ENCODE measurements at regions not wholly inside any gene's neighbourhood (a gene's known extent, or its start where the extent isn't known, plus 50 kb on each side); places are given as distances from the start of the nearest gene placed in this dataset.

DNA sequence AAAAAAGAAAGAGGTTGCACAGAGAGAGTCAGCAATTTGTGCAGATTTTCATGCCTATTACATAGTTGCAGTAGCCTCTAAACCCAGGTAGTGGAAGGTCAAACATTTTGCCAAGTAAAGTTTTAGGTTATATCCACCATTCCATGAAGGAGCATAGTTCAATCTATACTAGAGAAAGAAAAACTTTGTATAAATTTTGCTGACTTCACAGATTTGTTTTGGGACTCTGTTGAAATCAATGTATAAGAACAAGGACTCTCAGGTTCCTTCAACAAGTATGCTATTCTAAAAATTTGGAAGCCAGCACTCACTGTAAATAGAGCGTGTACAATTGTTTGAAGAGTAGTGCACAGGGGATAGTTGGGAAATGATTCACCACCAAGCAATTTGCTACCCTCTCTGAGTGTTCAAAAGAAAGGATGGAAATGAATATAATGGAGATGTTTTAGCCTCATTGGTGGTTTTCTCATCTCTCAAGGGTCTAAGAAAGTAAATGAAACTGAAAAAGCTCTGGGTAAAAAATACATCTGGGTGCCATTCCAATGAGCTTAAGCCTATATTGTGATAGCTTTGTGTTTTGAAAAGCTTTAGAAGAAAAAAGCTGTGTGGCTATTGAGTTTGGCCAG, 508.4 kb upstream of the LUZP2 start:
- H3K4me3 ChIP-seq (ENCODE audit: low read depth, low read length): no peak overlapping the region
- TF ChIP-seq, protein P1, sequence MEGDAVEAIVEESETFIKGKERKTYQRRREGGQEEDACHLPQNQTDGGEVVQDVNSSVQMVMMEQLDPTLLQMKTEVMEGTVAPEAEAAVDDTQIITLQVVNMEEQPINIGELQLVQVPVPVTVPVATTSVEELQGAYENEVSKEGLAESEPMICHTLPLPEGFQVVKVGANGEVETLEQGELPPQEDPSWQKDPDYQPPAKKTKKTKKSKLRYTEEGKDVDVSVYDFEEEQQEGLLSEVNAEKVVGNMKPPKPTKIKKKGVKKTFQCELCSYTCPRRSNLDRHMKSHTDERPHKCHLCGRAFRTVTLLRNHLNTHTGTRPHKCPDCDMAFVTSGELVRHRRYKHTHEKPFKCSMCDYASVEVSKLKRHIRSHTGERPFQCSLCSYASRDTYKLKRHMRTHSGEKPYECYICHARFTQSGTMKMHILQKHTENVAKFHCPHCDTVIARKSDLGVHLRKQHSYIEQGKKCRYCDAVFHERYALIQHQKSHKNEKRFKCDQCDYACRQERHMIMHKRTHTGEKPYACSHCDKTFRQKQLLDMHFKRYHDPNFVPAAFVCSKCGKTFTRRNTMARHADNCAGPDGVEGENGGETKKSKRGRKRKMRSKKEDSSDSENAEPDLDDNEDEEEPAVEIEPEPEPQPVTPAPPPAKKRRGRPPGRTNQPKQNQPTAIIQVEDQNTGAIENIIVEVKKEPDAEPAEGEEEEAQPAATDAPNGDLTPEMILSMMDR (IDR thresholded peaks at IDR 0.05; ENCODE audit: low read depth, low read length): no peak

DNA sequence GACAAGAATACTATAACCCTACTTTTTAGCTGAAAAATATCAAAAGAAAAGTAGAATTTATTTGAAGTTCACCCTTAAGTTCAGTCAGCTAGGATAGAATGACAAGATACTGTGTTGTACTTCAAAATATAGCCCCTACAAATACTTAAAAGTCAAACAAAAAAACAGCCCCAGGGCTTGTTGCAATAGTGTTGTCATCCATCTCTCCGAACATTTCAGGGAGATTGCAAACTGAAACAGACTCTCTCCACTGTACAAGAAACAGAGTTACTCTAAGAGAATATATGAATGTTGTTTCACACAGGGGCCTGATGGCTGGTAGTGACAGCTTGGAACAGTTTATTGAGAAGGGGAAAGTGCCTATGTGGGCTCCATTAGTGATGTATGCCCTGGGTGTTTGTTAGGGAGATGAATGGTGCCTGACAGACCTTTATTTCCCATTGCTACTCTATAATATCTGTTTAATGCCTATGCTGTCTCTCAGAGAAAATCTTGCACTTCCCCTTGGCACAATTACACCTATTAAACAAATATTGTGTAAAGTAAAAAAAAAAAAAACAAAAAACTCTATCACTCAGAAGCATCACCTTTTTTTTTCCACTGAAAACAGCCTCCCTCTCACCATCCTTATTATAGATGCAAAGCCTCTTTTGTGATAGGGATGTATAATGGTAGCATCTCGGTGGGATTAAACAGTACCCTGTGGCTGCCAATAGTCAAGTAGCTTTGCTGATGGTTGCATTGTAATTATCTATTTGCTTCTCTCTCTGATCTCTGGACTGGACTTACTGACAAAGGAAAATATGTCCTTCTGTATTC, 506.3 kb upstream of the LUZP2 start:
- H3K4me3 ChIP-seq (ENCODE audit: low read depth, low read length): no peak overlapping the region
- TF ChIP-seq, protein P1 (IDR thresholded peaks at IDR 0.05; ENCODE audit: low read depth, low read length): no peak

DNA sequence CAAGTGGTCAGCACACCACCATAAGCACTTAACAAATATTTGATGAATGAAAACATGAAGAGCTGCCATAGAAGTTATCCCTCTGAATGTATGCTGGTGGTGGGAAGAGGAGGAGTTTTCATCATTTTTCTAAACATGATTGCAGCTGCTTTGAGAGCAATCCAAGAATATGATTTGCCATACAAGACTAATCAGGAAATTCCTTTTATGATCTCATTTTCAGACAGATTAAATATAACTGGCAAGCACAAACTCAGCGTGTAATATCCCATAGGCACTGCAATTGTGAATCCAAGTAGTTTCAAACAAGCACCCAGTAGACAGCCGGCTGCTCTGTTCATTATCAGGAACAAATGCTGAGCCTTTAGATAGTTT, 505.7 kb upstream of the LUZP2 start:
- H3K4me3 ChIP-seq (ENCODE audit: low read depth, low read length): no peak overlapping the region
- TF ChIP-seq, protein P1 (IDR thresholded peaks at IDR 0.05; ENCODE audit: low read depth, low read length): no peak

DNA sequence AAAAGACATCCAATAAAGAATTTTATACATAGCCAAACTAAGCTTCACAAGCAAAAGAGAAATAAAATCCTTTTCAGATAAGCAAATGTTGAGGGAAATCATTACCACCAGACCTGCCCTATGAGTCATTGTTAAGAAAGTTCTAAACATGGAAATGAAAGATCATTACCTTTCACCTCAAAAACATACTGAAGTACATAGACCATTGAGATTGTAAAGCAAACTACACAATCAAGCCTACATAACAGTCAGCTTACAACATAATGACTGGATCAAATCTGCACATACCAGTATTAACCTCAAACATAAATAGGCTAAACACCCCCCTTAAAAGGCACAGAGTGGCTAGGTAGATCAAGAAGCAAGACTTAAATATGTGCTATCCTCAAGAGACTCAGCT, 501.0 kb upstream of the LUZP2 start:
- TF ChIP-seq, protein P1 (IDR thresholded peaks at IDR 0.05; ENCODE audit: low read depth, low read length): no peak
- no peak overlapping the region for H3K4me3 ChIP-seq (ENCODE audit: low read depth, low read length)

DNA sequence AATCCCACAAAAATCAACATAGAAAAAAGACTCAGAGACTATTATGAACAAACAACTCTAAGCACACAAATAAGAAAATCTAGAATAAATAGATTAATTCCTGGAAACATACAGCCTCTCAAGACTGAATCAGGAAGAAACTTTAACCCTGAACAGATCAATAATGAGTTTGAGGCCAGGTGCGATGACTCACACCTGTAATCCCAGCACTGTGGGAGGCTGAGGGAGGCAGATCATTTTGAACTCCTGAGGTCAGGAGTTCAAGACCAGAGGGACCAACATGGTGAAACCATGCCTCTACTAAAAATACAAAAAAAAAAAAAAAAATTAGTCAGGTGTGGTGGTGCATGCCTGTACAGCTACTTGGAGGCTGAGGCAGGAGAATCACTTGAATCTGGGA, 499.5 kb upstream of the LUZP2 start:
- no peak overlapping the region for H3K4me3 ChIP-seq (ENCODE audit: low read depth, low read length)
- TF ChIP-seq, protein P1 (IDR thresholded peaks at IDR 0.05; ENCODE audit: low read depth, low read length): no peak

- TF ChIP-seq, protein P1 (IDR thresholded peaks at IDR 0.05; ENCODE audit: low read depth, low read length): no peak
- no peak overlapping the region for H3K4me3 ChIP-seq (ENCODE audit: low read depth, low read length)
Measured at GRCh38 chr11:24005202-24005876, 491.5 kb upstream of the LUZP2 start.

- H3K4me3 ChIP-seq (ENCODE audit: low read depth, low read length): no peak overlapping the region
- TF ChIP-seq, protein P1 (IDR thresholded peaks at IDR 0.05; ENCODE audit: low read depth, low read length): no peak
Measured at GRCh38 chr11:24043842-24044241, 453.0 kb upstream of the LUZP2 start.
